ENCODE measurements at regions not wholly inside any gene's neighbourhood (a gene's known extent, or its start where the extent isn't known, plus 50 kb on each side); places are given as distances from the start of the nearest gene placed in this dataset.

DNA sequence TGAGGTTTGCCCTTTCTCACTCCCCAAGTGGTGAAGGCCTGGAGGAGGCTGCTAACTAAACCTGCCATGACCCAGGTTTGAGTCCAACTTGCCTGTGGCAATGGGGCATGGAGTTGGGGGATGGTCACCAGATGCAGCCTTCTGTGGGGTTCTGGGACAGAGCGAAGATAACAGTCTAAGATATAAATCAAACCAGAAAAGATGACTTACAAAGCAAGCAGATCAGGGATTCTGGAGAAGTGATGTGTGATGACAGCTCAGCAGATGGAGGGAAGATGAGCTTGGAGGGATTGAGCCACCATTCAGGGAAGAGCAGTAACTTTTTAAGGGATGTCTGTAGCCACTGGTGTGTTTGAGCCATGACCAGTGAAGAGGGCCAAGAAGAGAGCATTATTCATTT, 63.6 kb downstream of the MTNR1B start:
- no peak for FAIRE-seq
- H3K4me2 ChIP-seq (ENCODE audit: insufficient read depth, low read length), result no peak overlapping the region
- ATAC-seq, result no peak
- no peaks in the 10 kb centered on the region; a peak in 1 of 5 replicates for H3K4me1 ChIP-seq (replicated peaks in 1 of 2; ENCODE audit: control insufficient read depth in 2 of 2, insufficient read depth in 2 of 2, low read length in 2 of 2)
- no peaks in the 10 kb centered on the region for H3K27me3 ChIP-seq (ENCODE audit: control insufficient read depth in 2 of 2, insufficient read depth in 2 of 2, low read length in 2 of 2)
- no peak overlapping the region for H3K27ac ChIP-seq (ENCODE audit: extremely low read depth, low read depth, low read length)
- no TSS peak for BruUV-seq (replicated peaks)
- H2AFZ ChIP-seq (ENCODE audit: low read depth, low read length), result no peak overlapping the region
- intact Hi-C loops (cut with micrococcal nuclease) (no loop called here), in situ Hi-C loops (cut with MboI) (no loop called here)
- H4K20me1 ChIP-seq (replicated peaks; ENCODE audit: control insufficient read depth, insufficient read depth, low read length), result no peaks in the 10 kb centered on the region
- ChIA-PET CTCF (ENCODE audit: low intra/inter-chr PET ratio) (no interaction called here), POLR2A (no interaction called here)
- no peaks in the 10 kb centered on the region for H3K79me2 ChIP-seq (ENCODE audit: control insufficient read depth, insufficient read depth, low read length)
- no peaks in the 10 kb centered on the region for H3K9me1 ChIP-seq (ENCODE audit: control insufficient read depth, insufficient read depth, low read length)
- no peak overlapping the region for H3K4me3 ChIP-seq
- no peaks in the 10 kb centered on the region for H3K36me3 ChIP-seq (ENCODE audit: control insufficient read depth, insufficient read depth, low read length)
- DNase-seq (ENCODE audit: extremely low read depth in 1 of 4, low spot score in 3 of 4), result no peak
- H3K9me3 ChIP-seq (replicated peaks; ENCODE audit: control insufficient read depth, insufficient read depth, low read depth, low read length), result no peaks in the 10 kb centered on the region
- no peak overlapping the region for H3K9ac ChIP-seq (ENCODE audit: insufficient read depth in 1 of 2, low read depth in 2 of 2, low read length in 2 of 2)
- WGBS (ENCODE audit: insufficient coverage, low coverage, missing lambda C conversion rate), result 13% methylated on average over 1 of the region's 1 CpG
- TF ChIP-seq ZNF75A (CRISPR knock-in tag; IDR thresholded peaks at IDR 0.05) (no peak), HDAC6 (IDR thresholded peaks at IDR 0.05; ENCODE audit: low read depth, low read length) (no peak), CGGBP1 (CRISPR knock-in tag; IDR thresholded peaks at IDR 0.05) (no peak), HNRNPUL1 (IDR thresholded peaks at IDR 0.05; ENCODE audit: low read length) (no peak), PHF20 (IDR thresholded peaks at IDR 0.05; ENCODE audit: partially characterized antibody) (no peak), NRF1 (conservative IDR thresholded peaks at IDR 0.05 in 1 of 2, IDR thresholded peaks at IDR 0.05 in 1 of 2) (no peak)

DNA sequence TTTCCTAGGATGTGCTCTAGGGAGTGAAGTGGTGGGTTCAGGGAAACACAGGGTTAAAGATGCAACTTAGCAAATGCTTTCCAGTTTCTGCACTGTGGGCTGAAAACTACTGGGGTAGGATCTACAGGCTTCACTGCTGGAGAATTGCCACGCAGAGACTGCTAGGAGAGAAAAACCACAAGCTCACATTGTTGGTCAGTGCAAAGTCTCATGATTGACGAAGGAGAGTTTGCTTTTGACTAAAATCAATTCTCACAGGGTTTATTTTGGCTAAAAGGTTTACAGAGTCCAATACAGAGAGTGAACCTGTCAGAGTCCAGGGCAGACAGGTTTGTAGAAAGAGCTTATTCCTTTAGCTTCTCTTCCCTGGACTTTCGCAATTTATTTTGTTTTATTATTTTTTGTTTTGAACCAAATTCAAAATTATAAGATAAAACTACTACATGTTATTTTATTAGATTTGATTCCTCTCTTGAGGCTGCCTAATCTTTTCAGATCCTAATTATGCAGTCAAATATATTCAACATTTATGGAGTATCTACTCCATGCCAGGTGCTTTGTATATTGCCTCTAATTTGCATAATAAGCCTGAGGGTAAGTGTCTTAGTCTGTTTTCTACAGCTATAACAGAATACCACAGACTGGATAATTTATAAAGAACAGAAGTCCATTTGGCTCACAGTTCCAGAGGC, 64.7 kb downstream of the MTNR1B start:
- Histone ChIP-seq H3K9ac (ENCODE audit: insufficient read depth in 1 of 2, low read depth in 2 of 2, low read length in 2 of 2) (no peak overlapping the region), H3K4me2 (ENCODE audit: insufficient read depth, low read length) (no peak overlapping the region), H4K20me1 (replicated peaks; ENCODE audit: control insufficient read depth, insufficient read depth, low read length) (no peaks in the 10 kb centered on the region), H3K79me2 (ENCODE audit: control insufficient read depth, insufficient read depth, low read length) (no peaks in the 10 kb centered on the region), H3K4me1 (replicated peaks in 1 of 2; ENCODE audit: control insufficient read depth in 2 of 2, insufficient read depth in 2 of 2, low read length in 2 of 2) (no peaks in the 10 kb centered on the region; a peak in 1 of 5 replicates), H3K4me3 (no peak overlapping the region), H3K9me3 (replicated peaks; ENCODE audit: control insufficient read depth, insufficient read depth, low read depth, low read length) (no peaks in the 10 kb centered on the region), H3K9me1 (ENCODE audit: control insufficient read depth, insufficient read depth, low read length) (no peaks in the 10 kb centered on the region), H2AFZ (ENCODE audit: low read depth, low read length) (no peak overlapping the region), H3K36me3 (ENCODE audit: control insufficient read depth, insufficient read depth, low read length) (no peaks in the 10 kb centered on the region), H3K27me3 (ENCODE audit: control insufficient read depth in 2 of 2, insufficient read depth in 2 of 2, low read length in 2 of 2) (no peaks in the 10 kb centered on the region), H3K27ac (ENCODE audit: extremely low read depth, low read depth, low read length) (no peak overlapping the region)
- ChIA-PET POLR2A (interaction anchor here (0.7 kb wide), 1 partner anchor 71 kb away, joined by 5 read pairs; no protein-coding TSS in a partner anchor), CTCF (ENCODE audit: low intra/inter-chr PET ratio) (no interaction called here)
- WGBS (ENCODE audit: insufficient coverage, low coverage, missing lambda C conversion rate), result 3% methylated on average over 2 of the region's 3 CpGs
- no peak for FAIRE-seq
- in situ Hi-C loops (cut with MboI) (no loop called here), intact Hi-C loops (cut with micrococcal nuclease) (no loop called here)
- BruUV-seq (replicated peaks), result no TSS peak
- no peak for DNase-seq (ENCODE audit: extremely low read depth in 1 of 4, low spot score in 3 of 4)
- ATAC-seq, result no peak
- TF ChIP-seq ZBTB8A (IDR thresholded peaks at IDR 0.05; ENCODE audit: partially characterized antibody) (no peak), ATF3 (IDR thresholded peaks at IDR 0.05) (no peak), ATF3 (CRISPR knock-in tag; conservative IDR thresholded peaks at IDR 0.05) (no peak), ZNF583 (CRISPR knock-in tag; IDR thresholded peaks at IDR 0.05) (no peak), CHAMP1 (IDR thresholded peaks at IDR 0.05) (no peak)
